C4-2B (cell line): ENCODE measurements at regions not wholly inside any gene's neighbourhood (a gene's known extent, or its start where the extent isn't known, plus 50 kb on each side); places are given as distances from the start of the nearest gene placed in this dataset.

ENCODE experiments used
- CTCF ChIP-seq: fragments of 450-650 bp; conservative IDR thresholded peaks from 2 replicates; pipeline ENCODE4 v1.5.1; 2017; ENCODE audit warnings: mild to moderate bottlenecking
- ZFX ChIP-seq: fragments of 450-650 bp; IDR thresholded peaks from 2 replicates; pipeline ENCODE4 v1.6.1; 2017

GRCh38 chr3:99410789-99411311 lies 227.5 kb upstream of the COL8A1 start:
- no peak for TF ChIP-seq CTCF
- no peak for TF ChIP-seq ZFX
